Ovary (tissue), 3 donors: ENCODE measurements at regions not wholly inside any gene's neighbourhood (a gene's known extent, or its start where the extent isn't known, plus 50 kb on each side); places are given as distances from the start of the nearest gene placed in this dataset.

ENCODE experiments used
- CTCF ChIP-seq, 3 donors: fragments of 450-650 bp in 2 of 3; fragments of 200-600 bp in 1 of 3; IDR thresholded peaks; one replicate each; pipeline versions ENCODE4 v1.5.1 to v1.8.0; 2016 to 2022; ENCODE audit warnings: antibody characterized with exemption in 3 of 3, mild to moderate bottlenecking in 1 of 3
- POLR2A ChIP-seq: fragments of 450-650 bp; IDR thresholded peaks from one replicate; pipeline ENCODE4 v1.6.1; 2017; ENCODE audit warnings: antibody characterized with exemption, mild to moderate bottlenecking, moderate library complexity
- donor health status: DM: no; HTN: no; CAD: no.

GRCh38 chr17:68184141-68184571, 63.7 kb upstream of the AMZ2 start:
- TF ChIP-seq POLR2A (no peak), CTCF (IDR thresholded peaks at IDR 0.05) (no peak)
